ENCODE measurements at regions not wholly inside any gene's neighbourhood (a gene's known extent, or its start where the extent isn't known, plus 50 kb on each side); places are given as distances from the start of the nearest gene placed in this dataset.

DNA sequence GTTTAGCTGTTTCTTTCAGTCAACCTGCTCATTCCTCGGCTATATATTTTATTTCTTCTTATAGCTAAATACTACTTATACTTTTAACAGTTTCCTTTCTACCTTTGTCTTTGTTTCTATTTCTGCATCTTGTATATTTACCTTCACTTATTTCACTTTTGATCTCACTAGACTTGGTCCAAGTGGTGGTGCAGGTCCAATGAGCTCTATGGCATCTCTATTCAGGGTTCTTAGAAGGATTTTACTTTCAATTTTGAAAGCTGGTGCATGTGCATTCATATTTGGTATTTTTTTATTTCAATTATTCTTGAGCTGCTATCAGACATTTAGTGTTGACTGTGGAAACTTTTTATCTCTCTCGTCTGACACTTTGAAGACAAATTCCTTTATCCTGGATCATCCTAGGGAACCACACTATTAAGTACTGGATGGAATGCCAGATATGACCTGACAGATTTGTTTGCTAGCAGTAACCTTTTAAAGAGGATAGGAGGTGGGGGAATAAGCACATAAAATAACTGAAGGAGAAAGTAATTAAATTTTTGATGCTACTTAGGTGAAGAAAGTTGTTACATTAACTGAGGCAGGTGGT, 123.1 kb upstream of the PJA2 start:
- TF ChIP-seq POLR2A (IDR thresholded peaks at IDR 0.05; ENCODE audit: low read length): no peak
- no peak for TF ChIP-seq GATA1 (IDR thresholded peaks at IDR 0.05; ENCODE audit: low read depth, low read length)

All from erythroblast (primary cell).